ENCODE measurements at regions not wholly inside any gene's neighbourhood (a gene's known extent, or its start where the extent isn't known, plus 50 kb on each side); places are given as distances from the start of the nearest gene placed in this dataset.

- no TSS peak for BruUV-seq (replicated peaks)
- RAD21 ChIA-PET (ENCODE audit: low non-redundant PET in 1 of 2, low total read pairs in 2 of 2, uncharacterized antibody in 2 of 2, unreplicated experiment in 2 of 2): no interaction called here
- intact Hi-C loops (cut with micrococcal nuclease): no loop called here
- POLR2A ChIA-PET: no interaction called here
- Histone ChIP-seq H3K9ac (ENCODE audit: low read length) (no peak overlapping the region), H2AFZ (ENCODE audit: low read depth, low read length, poor library complexity, severe bottlenecking) (no peak overlapping the region), H3K79me2 (ENCODE audit: insufficient read depth, low read length) (no peaks in the 10 kb centered on the region), H4K20me1 (ENCODE audit: insufficient read depth) (no peaks in the 10 kb centered on the region), H3K4me2 (ENCODE audit: low read length) (no peak overlapping the region), H3K27ac (ENCODE audit: low read depth, low read length) (no peak overlapping the region), H3K36me3 (ENCODE audit: control insufficient read depth in 1 of 2, insufficient read depth in 2 of 2, low read length in 2 of 2) (no peaks in the 10 kb centered on the region), H3K9me3 (ENCODE audit: control insufficient read depth in 1 of 2, insufficient read depth in 1 of 2, low read depth in 1 of 2, low read length in 2 of 2) (no peaks in the 10 kb centered on the region), H3K9me2 (ENCODE audit: insufficient read depth) (no peaks in the 10 kb centered on the region), H3K4me1 (ENCODE audit: control insufficient read depth in 1 of 2, insufficient read depth in 2 of 2, low read length in 2 of 2) (no peaks in the 10 kb centered on the region), H3K27me3 (ENCODE audit: insufficient read depth, low read length) (peaks cover 26% of the 10 kb centered on the region), H3K4me3 (replicated peaks in 1 of 2; ENCODE audit: low read depth in 1 of 2, low read length in 2 of 2) (no peak overlapping the region)
- TF ChIP-seq SP1 (IDR thresholded peaks at IDR 0.05; ENCODE audit: low read depth): no peak
- TF ChIP-seq CEBPB (IDR thresholded peaks at IDR 0.05; ENCODE audit: low read depth): no peak
- TF ChIP-seq ZFX (IDR thresholded peaks at IDR 0.05): no peak
- no peak for TF ChIP-seq ZNF274 (IDR thresholded peaks at IDR 0.05; ENCODE audit: low read depth, low read length)
- TF ChIP-seq SRF (IDR thresholded peaks at IDR 0.05; ENCODE audit: low read depth): no peak
- no peak for TF ChIP-seq EZH2phosphoT487 (IDR thresholded peaks at IDR 0.05; ENCODE audit: borderline replicate concordance)
- ATAC-seq (no peak), DNase-seq (ENCODE audit: low read depth, low spot score) (no peak)
- CTCF ChIA-PET: no interaction called here
Observed at GRCh38 chr14:104462651-104463630, 116.6 kb upstream of the C14orf180 start.

DNA sequence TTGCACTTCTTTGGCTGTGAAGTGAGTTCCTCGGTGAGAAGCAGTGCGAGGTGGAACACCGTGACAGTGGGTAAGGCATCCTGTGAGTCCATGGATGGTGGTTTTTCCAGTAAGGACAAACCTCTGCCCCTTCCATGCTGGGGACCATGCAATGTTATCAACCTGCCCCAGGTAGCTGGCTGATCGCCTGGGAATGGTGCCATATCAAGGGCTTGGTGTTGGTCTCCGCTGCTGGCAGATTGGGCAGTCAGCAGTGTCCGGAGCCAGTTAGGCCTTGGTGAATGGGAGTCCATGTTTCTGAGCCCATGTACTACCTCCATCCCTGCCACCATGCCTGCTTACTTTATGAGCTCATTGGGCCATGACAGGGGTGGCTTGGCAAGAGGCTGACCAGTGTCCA lies 114.7 kb upstream of the C14orf180 start:
- Histone ChIP-seq H3K9me2 (ENCODE audit: insufficient read depth) (no peaks in the 10 kb centered on the region), H3K27ac (ENCODE audit: low read depth, low read length) (no peak overlapping the region), H3K4me2 (ENCODE audit: low read length) (no peak overlapping the region), H2AFZ (ENCODE audit: low read depth, low read length, poor library complexity, severe bottlenecking) (no peak overlapping the region), H3K9ac (ENCODE audit: low read length) (no peak overlapping the region), H3K4me3 (replicated peaks in 1 of 2; ENCODE audit: low read depth in 1 of 2, low read length in 2 of 2) (no peak overlapping the region), H3K9me3 (ENCODE audit: control insufficient read depth in 1 of 2, insufficient read depth in 1 of 2, low read depth in 1 of 2, low read length in 2 of 2) (no peaks in the 10 kb centered on the region), H3K4me1 (ENCODE audit: control insufficient read depth in 1 of 2, insufficient read depth in 2 of 2, low read length in 2 of 2) (no peaks in the 10 kb centered on the region), H3K79me2 (ENCODE audit: insufficient read depth, low read length) (no peaks in the 10 kb centered on the region), H4K20me1 (ENCODE audit: insufficient read depth) (no peaks in the 10 kb centered on the region), H3K27me3 (ENCODE audit: insufficient read depth, low read length) (peaks cover 22% of the 10 kb centered on the region; the same call in 1 of the 2 replicates), H3K36me3 (ENCODE audit: control insufficient read depth in 1 of 2, insufficient read depth in 2 of 2, low read length in 2 of 2) (no peaks in the 10 kb centered on the region)
- no peak for ATAC-seq
- ChIA-PET CTCF (no interaction called here), RAD21 (ENCODE audit: low non-redundant PET in 1 of 2, low total read pairs in 2 of 2, uncharacterized antibody in 2 of 2, unreplicated experiment in 2 of 2) (no interaction called here), POLR2A (no interaction called here)
- intact Hi-C loops (cut with micrococcal nuclease): no loop called here
- no peak for DNase-seq (ENCODE audit: low read depth, low spot score)
- BruUV-seq (replicated peaks): no TSS peak
- TF ChIP-seq EZH2phosphoT487 (IDR thresholded peaks at IDR 0.05; ENCODE audit: borderline replicate concordance) (no peak), RAD21 (IDR thresholded peaks at IDR 0.05; ENCODE audit: low read depth) (no peak), ZFX (IDR thresholded peaks at IDR 0.05) (no peak), EZH2 (IDR thresholded peaks at IDR 0.05) (no peak), POLR2A (IDR thresholded peaks at IDR 0.05; ENCODE audit: borderline replicate concordance, extremely low read depth, insufficient read depth, insufficient read length) (no peak), REST (IDR thresholded peaks at IDR 0.05; ENCODE audit: low read depth) (no peak), ELF1 (IDR thresholded peaks at IDR 0.05; ENCODE audit: borderline replicate concordance, low read depth) (no peak), SRF (IDR thresholded peaks at IDR 0.05; ENCODE audit: low read depth) (no peak), CBX3 (IDR thresholded peaks at IDR 0.05; ENCODE audit: low read depth) (no peak), FOSL1 (IDR thresholded peaks at IDR 0.05; ENCODE audit: low read depth) (no peak), ZBTB33 (IDR thresholded peaks at IDR 0.05; ENCODE audit: extremely low read depth, insufficient replicate concordance, low read length) (no peak), SP1 (IDR thresholded peaks at IDR 0.05; ENCODE audit: low read depth) (no peak)
- TF ChIP-seq, protein P1, sequence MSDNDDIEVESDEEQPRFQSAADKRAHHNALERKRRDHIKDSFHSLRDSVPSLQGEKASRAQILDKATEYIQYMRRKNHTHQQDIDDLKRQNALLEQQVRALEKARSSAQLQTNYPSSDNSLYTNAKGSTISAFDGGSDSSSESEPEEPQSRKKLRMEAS (IDR thresholded peaks at IDR 0.05): no peak
